Immature natural killer cell (primary cell): ENCODE measurements at regions not wholly inside any gene's neighbourhood (a gene's known extent, or its start where the extent isn't known, plus 50 kb on each side); places are given as distances from the start of the nearest gene placed in this dataset.

Experiments
- DNase-seq, 3 donors: peaks; one replicate each; pipeline ENCODE4 v3.0.0; 2022; ENCODE audit warnings: mixed read lengths in 1 of 3
- H3K27ac Mint-ChIP-seq, 6 donors: one replicate each; pipeline ENCODE4 v1.8.0; 2020; ENCODE audit warnings: mixed read lengths in 6 of 6, mild to moderate bottlenecking in 5 of 6, inconsistent platforms in 4 of 6, moderate library complexity in 3 of 6
- H3K27me3 Mint-ChIP-seq, 3 donors: one replicate each; pipeline ENCODE4 v1.8.0; 2020 to 2021; ENCODE audit warnings: low read depth in 3 of 3, mild to moderate bottlenecking in 3 of 3, mixed read lengths in 3 of 3, moderate library complexity in 3 of 3, inconsistent platforms in 1 of 3
- H3K36me3 Mint-ChIP-seq, 3 donors: one replicate each; pipeline ENCODE4 v1.8.0; 2020; ENCODE audit warnings: mixed read lengths in 3 of 3, inconsistent platforms in 2 of 3, mild to moderate bottlenecking in 2 of 3
- H3K4me1 Mint-ChIP-seq, 2 donors: one replicate each; pipeline ENCODE4 v1.8.0; 2020; ENCODE audit warnings: inconsistent platforms in 2 of 2, mild to moderate bottlenecking in 2 of 2, mixed read lengths in 2 of 2, moderate library complexity in 1 of 2
- H3K4me3 Mint-ChIP-seq, 5 donors: one replicate each; pipeline ENCODE4 v1.8.0; 2020; ENCODE audit warnings: mild to moderate bottlenecking in 5 of 5, mixed read lengths in 5 of 5, inconsistent platforms in 3 of 5, moderate library complexity in 3 of 5
- H3K9me3 Mint-ChIP-seq, 6 donors: one replicate each; pipeline ENCODE4 v1.8.0; 2020; ENCODE audit warnings: mild to moderate bottlenecking in 6 of 6, mixed read lengths in 6 of 6, inconsistent platforms in 4 of 6, moderate library complexity in 3 of 6

GRCh38 chr16:6192984-6193383 is 1095.4 kb upstream of the EEF2KMT start:
- DNase-seq, result no peak
- peaks cover 0 to 16% (median 5%) of the 10 kb centered on the region in 6 donors for H3K9me3 Mint-ChIP-seq
- no peaks in the 10 kb centered on the region for H3K36me3 Mint-ChIP-seq
- H3K27me3 Mint-ChIP-seq, result peaks cover 0 to 2% (median 0%) of the 10 kb centered on the region in 3 donors
- no peak overlapping the region for H3K27ac Mint-ChIP-seq
- no peak overlapping the region for H3K4me3 Mint-ChIP-seq
- no peaks in the 10 kb centered on the region for H3K4me1 Mint-ChIP-seq

- no peaks in the 10 kb centered on the region for H3K36me3 Mint-ChIP-seq
- no peak for DNase-seq
- H3K9me3 Mint-ChIP-seq, result peaks cover 0 to 16% (median 5%) of the 10 kb centered on the region in 6 donors
- H3K4me3 Mint-ChIP-seq, result no peak overlapping the region
- H3K4me1 Mint-ChIP-seq, result no peaks in the 10 kb centered on the region
- no peak overlapping the region for H3K27ac Mint-ChIP-seq
- peaks cover 0 to 2% (median 0%) of the 10 kb centered on the region in 3 donors for H3K27me3 Mint-ChIP-seq
Measured at GRCh38 chr16:6192532-6192931, 1094.9 kb upstream of the EEF2KMT start.

- Mint-ChIP-seq H3K27ac (no peak overlapping the region), H3K9me3 (peaks cover 0 to 16% (median 2%) of the 10 kb centered on the region in 6 donors), H3K4me3 (no peak overlapping the region), H3K27me3 (peaks cover 0 to 2% (median 0%) of the 10 kb centered on the region in 3 donors), H3K4me1 (no peaks in the 10 kb centered on the region), H3K36me3 (no peaks in the 10 kb centered on the region)
- no peak for DNase-seq
Measured at GRCh38 chr16:6190776-6191175, 1093.2 kb upstream of the EEF2KMT start.

GRCh38 chr16:6189216-6189615 is 1091.6 kb upstream of the EEF2KMT start:
- no peak for DNase-seq
- no peak overlapping the region for H3K4me3 Mint-ChIP-seq
- H3K4me1 Mint-ChIP-seq, result no peaks in the 10 kb centered on the region
- no peaks in the 10 kb centered on the region for H3K36me3 Mint-ChIP-seq
- no peak overlapping the region for H3K27ac Mint-ChIP-seq
- peaks cover 0 to 7% (median under 1%) of the 10 kb centered on the region in 6 donors for H3K9me3 Mint-ChIP-seq
- H3K27me3 Mint-ChIP-seq, result peaks cover 0 to 2% (median 0%) of the 10 kb centered on the region in 3 donors

GRCh38 chr16:6177616-6178180 is 1080.1 kb upstream of the EEF2KMT start:
- H3K36me3 Mint-ChIP-seq, result no peaks in the 10 kb centered on the region
- peaks cover 0 to 13% (median 3%) of the 10 kb centered on the region in 6 donors for H3K9me3 Mint-ChIP-seq
- H3K4me1 Mint-ChIP-seq, result no peaks in the 10 kb centered on the region
- peaks cover 0 to 2% (median 0%) of the 10 kb centered on the region in 3 donors for H3K27me3 Mint-ChIP-seq
- H3K27ac Mint-ChIP-seq, result no peak overlapping the region
- no peak overlapping the region for H3K4me3 Mint-ChIP-seq
- no peak for DNase-seq

- DNase-seq, result no peak
- no peaks in the 10 kb centered on the region for H3K36me3 Mint-ChIP-seq
- H3K4me3 Mint-ChIP-seq, result no peak overlapping the region
- peaks cover 0 to 13% (median 5%) of the 10 kb centered on the region in 6 donors for H3K9me3 Mint-ChIP-seq
- peaks cover 0 to 2% (median 0%) of the 10 kb centered on the region in 3 donors for H3K27me3 Mint-ChIP-seq
- no peak overlapping the region for H3K27ac Mint-ChIP-seq
- no peaks in the 10 kb centered on the region for H3K4me1 Mint-ChIP-seq
Measured at GRCh38 chr16:6170022-6170421, 1072.4 kb upstream of the EEF2KMT start.

- DNase-seq, result no peak
Measured at GRCh38 chr16:6165330-6165979, 1067.9 kb upstream of the EEF2KMT start.

GRCh38 chr16:6160871-6161270 is 1063.3 kb upstream of the EEF2KMT start:
- Mint-ChIP-seq H3K4me1 (no peaks in the 10 kb centered on the region), H3K27ac (no peak overlapping the region)
- no peak for DNase-seq

More at GRCh38 chr16:6165330-6165979, 1067.9 kb upstream of the EEF2KMT start:
- Mint-ChIP-seq H3K27me3 (peaks cover 0 to 3% (median 0%) of the 10 kb centered on the region in 3 donors), H3K9me3 (peaks cover 0 to 18% (median 4%) of the 10 kb centered on the region in 6 donors), H3K36me3 (no peaks in the 10 kb centered on the region), H3K4me1 (no peaks in the 10 kb centered on the region), H3K27ac (no peak overlapping the region), H3K4me3 (no peak overlapping the region)

GRCh38 chr16:6160303-6160702 is 1062.7 kb upstream of the EEF2KMT start:
- peaks cover 0 to 5% (median 0%) of the 10 kb centered on the region in 6 donors for H3K9me3 Mint-ChIP-seq
- no peaks in the 10 kb centered on the region for H3K36me3 Mint-ChIP-seq
- peaks cover 0 to 1% (median 0%) of the 10 kb centered on the region in 3 donors for H3K27me3 Mint-ChIP-seq
- H3K4me1 Mint-ChIP-seq, result no peaks in the 10 kb centered on the region
- H3K4me3 Mint-ChIP-seq, result no peak overlapping the region
- no peak overlapping the region for H3K27ac Mint-ChIP-seq
- no peak for DNase-seq

More at GRCh38 chr16:6160871-6161270, 1063.3 kb upstream of the EEF2KMT start:
- peaks cover 0 to 3% (median 0%) of the 10 kb centered on the region in 3 donors for H3K27me3 Mint-ChIP-seq
- no peak overlapping the region for H3K4me3 Mint-ChIP-seq
- peaks cover 0 to 5% (median 0%) of the 10 kb centered on the region in 6 donors for H3K9me3 Mint-ChIP-seq
- H3K36me3 Mint-ChIP-seq, result no peaks in the 10 kb centered on the region

- Mint-ChIP-seq H3K9me3 (peaks cover 0 to 8% (median 2%) of the 10 kb centered on the region in 6 donors), H3K27ac (no peak overlapping the region)
Measured at GRCh38 chr16:6157806-6158205, 1060.2 kb upstream of the EEF2KMT start.

GRCh38 chr16:6155271-6155670 is 1057.7 kb upstream of the EEF2KMT start:
- H3K9me3 Mint-ChIP-seq, result peaks cover 0 to 6% (median 2%) of the 10 kb centered on the region in 6 donors
- peaks cover 0 to 2% (median 0%) of the 10 kb centered on the region in 3 donors for H3K27me3 Mint-ChIP-seq
- H3K4me3 Mint-ChIP-seq, result no peak overlapping the region
- no peaks in the 10 kb centered on the region for H3K4me1 Mint-ChIP-seq
- H3K36me3 Mint-ChIP-seq, result no peaks in the 10 kb centered on the region
- DNase-seq, result no peak
- H3K27ac Mint-ChIP-seq, result no peak overlapping the region

More at GRCh38 chr16:6157806-6158205, 1060.2 kb upstream of the EEF2KMT start:
- no peak overlapping the region for H3K4me3 Mint-ChIP-seq
- no peaks in the 10 kb centered on the region for H3K36me3 Mint-ChIP-seq
- no peak for DNase-seq
- no peaks in the 10 kb centered on the region for H3K4me1 Mint-ChIP-seq
- H3K27me3 Mint-ChIP-seq, result peaks cover 0 to 3% (median 0%) of the 10 kb centered on the region in 3 donors

GRCh38 chr16:6153901-6154300 is 1056.3 kb upstream of the EEF2KMT start:
- Mint-ChIP-seq H3K27ac (no peak overlapping the region), H3K27me3 (peaks cover 0 to 2% (median 0%) of the 10 kb centered on the region in 3 donors), H3K4me1 (no peaks in the 10 kb centered on the region), H3K36me3 (no peaks in the 10 kb centered on the region), H3K9me3 (peaks cover 0 to 6% (median 2%) of the 10 kb centered on the region in 6 donors), H3K4me3 (no peak overlapping the region)
- DNase-seq, result no peak

GRCh38 chr16:6149031-6149430 is 1051.4 kb upstream of the EEF2KMT start:
- Mint-ChIP-seq H3K36me3 (no peaks in the 10 kb centered on the region), H3K9me3 (peaks cover 0 to 16% (median 5%) of the 10 kb centered on the region in 6 donors), H3K4me1 (no peaks in the 10 kb centered on the region), H3K4me3 (no peak overlapping the region), H3K27ac (no peak overlapping the region), H3K27me3 (peaks cover 0 to 4% (median 0%) of the 10 kb centered on the region in 3 donors)
- no peak for DNase-seq

GRCh38 chr16:6148361-6148760 is 1050.8 kb upstream of the EEF2KMT start:
- DNase-seq, result no peak
- Mint-ChIP-seq H3K27ac (no peak overlapping the region), H3K27me3 (peaks cover 0 to 4% (median 0%) of the 10 kb centered on the region in 3 donors), H3K4me1 (no peaks in the 10 kb centered on the region), H3K4me3 (no peak overlapping the region), H3K9me3 (peaks cover 0 to 16% (median 5%) of the 10 kb centered on the region in 6 donors), H3K36me3 (no peaks in the 10 kb centered on the region)
